Stimulated activated CD4-positive, alpha-beta T cell treated with anti-CD3 and anti-CD28 coated beads, TNF-alpha, amount 100 ng/mL, for 1 hour (primary cell): ENCODE measurements at regions not wholly inside any gene's neighbourhood (a gene's known extent, or its start where the extent isn't known, plus 50 kb on each side); places are given as distances from the start of the nearest gene placed in this dataset.
"Not testable (repeated sequence)": the region's sequence is repeated elsewhere in the genome, so short reads cannot be mapped to it uniquely, and the experiment has no call there.

Source experiments
- DNase-seq, 3 donors: peaks; one replicate each; pipeline ENCODE4 v3.0.0-alpha.2; 2020; ENCODE audit warnings: low read depth in 3 of 3, low spot score in 1 of 3

DNA sequence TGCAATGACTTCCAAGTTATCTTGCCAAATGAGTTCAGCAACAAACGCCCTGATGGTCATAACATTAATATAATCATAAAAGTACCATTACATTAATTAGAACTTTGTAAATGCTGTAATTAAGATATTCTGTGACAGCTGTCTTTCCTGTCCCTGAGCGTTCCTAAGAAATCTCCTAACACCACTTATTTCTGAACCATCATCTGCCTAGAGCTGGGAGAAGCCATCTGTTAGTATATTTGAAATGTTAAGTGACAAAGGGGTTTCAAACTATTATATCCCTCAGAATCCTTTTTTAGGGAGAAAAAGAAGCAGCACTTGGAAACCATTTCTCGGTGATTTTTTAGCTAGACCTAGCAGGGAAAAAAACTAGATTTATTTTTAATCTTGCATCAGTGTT, 657.5 kb downstream of the FAM181B start:
- DNase-seq = no peak

DNA sequence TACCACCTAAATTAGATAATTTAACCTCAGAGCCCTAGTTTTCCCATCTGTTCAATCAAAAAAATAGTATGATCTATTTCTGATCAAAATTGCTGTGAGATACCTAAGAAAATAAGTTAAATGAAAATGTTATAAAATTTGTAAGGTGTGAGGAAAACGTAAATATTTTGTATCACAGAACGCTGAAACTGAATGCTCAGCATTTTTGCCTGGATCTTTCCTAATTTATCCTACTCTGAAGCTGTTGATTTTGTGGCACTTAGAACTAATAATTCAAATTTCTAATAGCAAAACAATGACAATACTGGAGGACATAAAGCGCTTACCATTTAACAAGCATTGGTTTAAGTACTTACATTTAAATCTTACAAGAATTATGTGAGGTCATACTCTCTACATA, 674.2 kb downstream of the FAM181B start:
- DNase-seq = no peak

DNA sequence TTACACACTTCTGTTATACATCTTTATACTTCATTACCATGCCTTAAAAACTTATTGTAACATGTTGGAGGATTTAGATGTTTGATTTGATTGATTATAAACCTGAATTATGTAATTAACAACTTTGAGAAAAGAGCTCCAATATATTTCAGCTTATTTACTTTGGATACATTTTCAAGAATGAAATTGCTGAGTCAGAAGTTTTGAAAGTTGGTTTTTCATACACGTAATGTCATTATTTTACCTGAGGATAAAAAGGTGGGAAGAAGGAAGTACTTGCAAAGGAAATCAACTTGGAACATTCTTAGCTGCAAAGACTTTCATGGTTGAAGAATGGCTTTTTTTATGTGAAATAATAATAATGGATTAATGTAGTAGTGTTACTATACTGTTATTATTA, 677.2 kb downstream of the FAM181B start:
- DNase-seq = no peak

DNA sequence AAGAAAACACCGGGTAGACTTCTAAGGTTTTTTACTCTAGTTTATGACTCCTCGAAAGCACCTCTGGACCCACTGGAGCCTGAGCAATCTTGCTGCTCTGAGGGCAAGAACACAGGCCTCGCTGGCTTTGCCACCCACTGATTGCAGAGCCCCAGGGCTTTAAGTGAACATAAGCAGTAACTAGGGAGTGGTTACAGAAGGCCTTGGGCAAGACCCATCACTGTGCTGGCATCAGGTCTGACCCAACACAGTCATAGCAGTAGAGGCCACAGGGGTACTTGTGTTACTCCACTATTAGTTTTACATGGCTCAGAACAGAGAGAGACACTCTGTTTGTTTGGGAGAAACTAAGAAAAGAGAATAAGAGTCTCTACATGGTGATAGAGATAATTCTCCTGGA, 684.5 kb downstream of the FAM181B start:
- DNase-seq = no peak

DNA sequence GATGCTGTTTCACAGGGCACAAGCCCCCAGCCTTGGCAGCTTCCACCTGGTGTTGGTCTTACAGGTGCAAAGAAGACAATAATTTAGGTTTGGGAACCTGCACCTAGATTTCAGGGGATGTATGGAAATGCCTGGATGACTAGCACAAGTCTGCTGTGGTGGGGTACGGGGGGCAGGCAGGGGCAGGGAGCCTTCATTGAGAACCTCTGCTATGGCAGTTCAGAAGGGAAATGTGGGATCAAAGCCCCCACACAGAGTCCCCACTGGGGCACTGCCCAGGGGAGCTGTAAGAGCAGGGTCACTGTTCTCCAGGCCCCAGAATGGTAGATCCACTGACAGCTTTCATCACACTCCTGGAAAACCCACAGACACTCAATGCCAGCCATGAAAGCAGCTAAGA, 686.5 kb downstream of the FAM181B start:
- DNase-seq = no peak

DNA sequence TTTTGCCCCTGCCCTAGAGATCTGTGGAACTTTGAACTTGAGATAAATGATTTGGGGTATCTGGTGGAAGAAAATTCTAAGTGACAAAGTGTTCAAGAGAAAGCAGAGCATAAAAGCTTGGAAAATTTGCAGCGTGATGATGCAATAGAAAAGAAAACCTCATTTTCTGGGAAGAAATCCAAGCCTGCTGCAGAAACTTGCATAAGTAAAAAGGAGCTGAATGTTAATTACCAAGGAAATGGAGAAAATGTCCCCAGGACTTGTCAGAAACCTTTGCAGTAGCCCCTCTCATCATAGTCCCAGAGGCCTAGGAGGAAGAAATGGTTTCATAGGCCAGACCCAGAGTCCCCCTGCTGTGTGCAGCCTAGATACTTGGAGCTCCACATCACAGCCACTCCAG, 686.9 kb downstream of the FAM181B start:
- DNase-seq = no peak

DNA sequence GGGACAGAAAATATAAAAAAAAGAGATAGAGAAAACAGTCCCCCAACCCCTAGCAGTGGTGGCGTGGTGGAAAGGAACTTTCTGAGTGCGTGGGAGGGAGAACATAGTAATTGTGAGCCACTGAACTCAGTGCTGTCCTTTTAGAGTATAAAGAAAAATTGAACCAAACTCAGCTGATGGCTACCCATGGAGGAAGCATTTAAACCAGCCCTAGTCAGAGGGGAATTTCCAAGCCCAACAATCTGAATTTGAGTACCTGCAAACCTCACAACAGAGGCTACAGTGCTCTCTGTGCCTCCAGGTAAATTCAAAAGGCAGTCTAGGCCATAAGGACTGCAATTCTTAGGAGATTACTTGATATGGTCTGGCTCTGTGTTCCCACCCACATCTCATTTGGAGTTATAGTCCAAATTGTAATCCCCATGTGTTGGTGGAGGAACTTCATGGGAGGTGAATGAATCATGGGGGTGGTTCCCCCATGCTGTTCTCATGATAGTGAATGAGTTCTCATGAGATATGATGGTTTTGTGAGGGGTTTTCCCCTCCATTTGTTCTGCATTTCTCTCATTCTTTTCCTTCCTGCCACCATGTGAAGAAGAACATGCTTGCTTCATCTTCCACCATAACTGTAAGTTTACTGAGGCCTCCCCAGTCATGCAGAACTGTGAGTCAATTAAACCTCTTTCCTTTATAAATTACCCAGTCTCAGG, 687.8 kb downstream of the FAM181B start:
- DNase-seq = no peak

DNA sequence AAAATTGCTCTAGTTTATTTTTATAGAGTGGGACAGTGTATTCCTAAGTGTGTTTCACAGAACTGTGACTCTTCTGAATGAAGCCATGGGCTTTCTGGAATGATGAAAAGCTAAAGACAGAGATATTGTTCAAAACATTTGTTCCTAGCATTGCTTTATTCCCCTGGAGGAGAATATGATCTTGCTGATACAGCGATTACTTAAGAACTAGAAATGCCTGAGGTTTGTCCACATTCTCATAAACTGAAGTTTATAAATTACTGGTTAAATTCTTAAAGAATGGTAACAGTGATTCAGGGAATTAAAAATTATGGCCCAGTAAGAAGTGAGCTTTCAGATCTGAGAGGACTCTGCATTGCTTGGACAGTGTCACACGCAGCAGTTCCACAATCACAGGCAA, 690.3 kb downstream of the FAM181B start:
- no peak for DNase-seq

DNA sequence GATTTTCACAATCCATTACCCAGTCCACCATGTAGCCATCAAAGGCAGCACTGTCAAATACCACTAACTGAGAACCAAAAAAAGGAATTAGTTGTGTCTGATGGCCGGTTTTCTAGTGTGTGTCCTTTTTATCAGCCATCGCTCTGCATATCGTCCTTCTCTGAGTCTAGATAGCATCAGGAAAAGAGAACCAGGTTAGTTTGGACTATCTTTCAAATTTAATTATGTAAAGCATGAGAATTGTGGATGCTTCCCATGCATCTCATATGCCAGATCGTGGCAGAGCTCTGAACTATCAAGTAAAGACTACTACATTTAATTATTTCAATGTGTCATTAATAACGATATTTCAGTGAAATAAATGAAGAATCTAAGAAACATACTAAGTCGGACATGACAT, 691.9 kb downstream of the FAM181B start:
- DNase-seq = no peak

DNA sequence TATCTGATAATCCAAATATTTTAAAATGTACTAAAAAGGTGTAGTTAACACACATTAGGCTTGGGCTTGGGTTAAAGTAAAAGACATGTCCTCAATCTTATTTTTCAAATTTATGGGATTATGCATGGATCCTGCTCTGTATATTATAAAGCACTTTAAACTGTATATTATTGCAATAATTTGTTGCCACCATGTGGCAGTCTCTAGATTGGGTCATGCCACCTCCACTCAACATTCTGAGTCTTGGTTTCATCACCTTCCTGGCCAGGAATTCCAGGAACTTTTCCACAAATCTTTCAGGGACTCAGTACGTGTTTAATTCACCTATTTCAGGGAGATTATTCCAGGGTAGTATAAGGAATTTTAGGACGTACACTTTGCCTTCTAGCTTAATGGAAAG, 695.5 kb downstream of the FAM181B start:
- DNase-seq = no peak

DNA sequence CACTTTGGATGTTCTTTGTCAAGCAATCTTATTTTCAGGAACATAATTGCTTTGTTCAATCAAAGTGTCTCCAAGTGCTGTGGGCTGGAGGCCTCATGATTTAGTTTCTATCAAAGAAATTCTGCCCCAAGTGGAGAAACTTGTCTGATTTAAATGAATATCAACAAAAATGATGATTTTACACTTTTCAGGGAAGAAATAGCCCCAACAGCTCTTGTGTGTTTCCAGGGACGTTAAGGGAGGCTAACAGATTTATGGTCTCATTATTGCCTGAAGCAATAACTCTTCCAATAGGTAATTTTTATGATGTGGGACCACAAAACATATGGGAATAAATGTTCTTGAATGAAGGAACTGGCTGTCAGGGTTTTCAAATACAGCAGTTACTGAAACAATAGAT, 699.1 kb downstream of the FAM181B start:
- DNase-seq = no peak

DNA sequence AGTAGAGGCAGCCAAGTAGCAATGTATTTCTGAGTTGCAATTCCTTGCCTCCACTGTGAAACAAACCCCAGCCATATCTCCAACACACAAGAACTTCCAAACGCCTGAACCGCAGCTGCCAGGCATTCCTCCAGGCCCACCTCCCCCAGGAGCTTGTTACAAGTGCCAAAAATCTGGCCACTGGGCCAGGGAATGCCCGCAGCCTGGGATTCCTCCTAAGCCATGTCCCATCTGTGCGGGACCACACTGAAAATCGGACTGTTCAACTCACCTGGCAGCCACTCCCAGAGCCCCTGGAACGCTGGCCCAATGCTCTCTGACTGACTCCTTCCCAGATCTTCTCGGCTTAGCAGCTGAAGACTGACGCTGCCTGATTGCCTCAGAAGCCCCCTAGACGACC, 706.3 kb downstream of the FAM181B start:
- DNase-seq = not testable (repeated sequence)

DNA sequence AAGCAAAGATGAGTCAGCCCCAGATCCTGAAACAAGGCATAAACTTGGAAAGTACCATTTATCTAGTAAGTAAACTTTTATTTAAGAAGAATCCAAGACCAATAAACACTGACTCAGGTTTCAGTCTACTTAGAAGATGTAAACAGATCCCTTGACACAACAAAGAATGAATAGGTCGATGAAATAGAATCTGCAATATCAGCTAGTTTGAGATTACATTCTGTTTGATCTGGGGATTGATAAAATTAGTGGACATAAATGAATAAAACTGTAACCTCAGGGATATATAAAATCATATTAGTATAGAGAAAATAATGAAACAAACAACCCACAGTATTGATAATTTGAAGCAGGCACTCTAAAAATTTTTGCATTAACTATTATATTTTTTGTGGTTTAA, 708.9 kb downstream of the FAM181B start:
- DNase-seq = no peak

DNA sequence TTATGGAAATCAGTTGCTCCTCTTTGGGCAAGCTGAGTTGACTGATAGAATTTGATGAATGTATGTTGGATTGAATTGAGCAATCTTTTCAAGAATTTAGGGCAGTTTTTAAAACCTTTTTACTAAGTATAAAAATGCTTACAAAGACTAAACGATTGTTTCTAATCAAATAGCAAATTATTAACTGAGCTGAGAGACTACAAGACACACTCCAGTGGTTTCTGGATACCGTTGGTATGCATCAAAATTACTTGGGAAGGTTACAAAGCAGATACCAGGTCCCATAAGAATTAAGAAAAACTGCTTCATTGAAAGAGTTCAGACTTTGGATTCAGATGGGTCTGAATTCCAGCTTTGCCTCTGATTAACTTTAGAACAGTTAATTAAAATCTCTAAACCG, 721.4 kb downstream of the FAM181B start:
- no peak for DNase-seq

DNA sequence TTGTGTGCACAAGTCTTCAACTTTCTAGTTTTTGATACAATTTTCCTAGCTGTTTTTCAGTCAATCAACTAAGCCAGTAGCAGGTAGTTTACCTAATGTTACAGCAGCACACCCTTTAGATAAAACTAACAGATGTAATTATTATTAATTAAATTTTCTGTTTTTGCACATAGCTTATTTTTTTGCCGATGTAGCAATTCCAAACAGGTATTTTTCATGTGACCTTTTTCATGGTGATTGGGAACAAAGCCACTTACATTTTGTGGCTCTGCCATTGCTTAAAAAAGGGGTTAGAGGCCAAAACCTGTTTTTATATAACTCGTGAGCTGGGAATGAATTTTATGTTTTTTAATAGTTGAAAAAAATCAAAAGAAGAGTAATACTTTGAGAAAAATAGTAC, 724.5 kb downstream of the FAM181B start:
- no peak for DNase-seq

DNA sequence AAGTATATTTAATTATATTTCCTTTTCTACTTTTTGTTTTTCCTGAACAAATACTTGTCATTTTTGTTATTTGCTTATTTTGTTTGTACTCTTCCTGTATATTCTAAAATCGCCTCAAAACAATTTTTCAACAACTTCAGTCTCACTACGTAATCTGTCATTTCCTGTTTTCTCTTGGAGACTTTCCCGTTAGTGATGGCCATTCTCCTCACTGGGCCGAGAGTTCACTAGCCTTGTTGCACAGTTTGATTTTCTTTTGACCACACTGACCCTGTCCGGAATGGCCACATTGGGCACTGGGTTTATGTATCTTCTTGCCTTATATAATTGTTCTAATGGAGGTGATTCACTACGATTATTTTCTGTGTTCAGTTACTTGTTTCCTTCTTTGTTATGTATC, 726.1 kb downstream of the FAM181B start:
- no peak for DNase-seq

DNA sequence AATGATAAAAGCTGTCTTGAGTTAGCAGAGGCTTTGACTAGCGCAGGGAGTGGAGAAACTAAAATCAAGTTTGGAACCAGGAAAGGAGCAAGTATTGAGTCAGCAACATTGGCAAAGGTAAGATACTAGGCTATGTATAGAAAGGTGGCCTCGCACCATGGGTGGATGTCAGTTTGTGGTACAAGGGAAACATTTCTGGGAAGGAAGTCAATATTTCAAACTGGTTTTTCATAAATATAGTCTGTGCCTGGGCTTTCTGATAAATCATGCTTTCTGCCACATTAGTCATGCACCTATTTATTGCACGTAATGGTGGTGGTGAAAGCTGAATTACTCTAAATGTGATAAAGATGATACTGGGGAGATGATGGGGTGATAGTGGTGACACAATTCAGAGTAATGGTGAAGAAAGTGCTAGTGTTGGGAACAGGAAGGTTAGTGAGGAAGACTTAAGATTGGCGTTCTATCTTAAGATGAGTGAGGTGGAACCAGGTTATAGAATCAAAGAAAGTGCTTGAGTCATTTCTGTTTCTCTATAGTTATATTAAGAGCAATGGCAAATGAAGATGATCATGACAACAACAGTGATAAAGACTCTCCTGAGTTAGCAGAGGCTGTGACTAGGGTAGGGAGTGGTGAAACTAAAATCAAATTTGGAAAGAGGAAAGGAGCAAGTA, 729.0 kb downstream of the FAM181B start:
- DNase-seq = no peak

DNA sequence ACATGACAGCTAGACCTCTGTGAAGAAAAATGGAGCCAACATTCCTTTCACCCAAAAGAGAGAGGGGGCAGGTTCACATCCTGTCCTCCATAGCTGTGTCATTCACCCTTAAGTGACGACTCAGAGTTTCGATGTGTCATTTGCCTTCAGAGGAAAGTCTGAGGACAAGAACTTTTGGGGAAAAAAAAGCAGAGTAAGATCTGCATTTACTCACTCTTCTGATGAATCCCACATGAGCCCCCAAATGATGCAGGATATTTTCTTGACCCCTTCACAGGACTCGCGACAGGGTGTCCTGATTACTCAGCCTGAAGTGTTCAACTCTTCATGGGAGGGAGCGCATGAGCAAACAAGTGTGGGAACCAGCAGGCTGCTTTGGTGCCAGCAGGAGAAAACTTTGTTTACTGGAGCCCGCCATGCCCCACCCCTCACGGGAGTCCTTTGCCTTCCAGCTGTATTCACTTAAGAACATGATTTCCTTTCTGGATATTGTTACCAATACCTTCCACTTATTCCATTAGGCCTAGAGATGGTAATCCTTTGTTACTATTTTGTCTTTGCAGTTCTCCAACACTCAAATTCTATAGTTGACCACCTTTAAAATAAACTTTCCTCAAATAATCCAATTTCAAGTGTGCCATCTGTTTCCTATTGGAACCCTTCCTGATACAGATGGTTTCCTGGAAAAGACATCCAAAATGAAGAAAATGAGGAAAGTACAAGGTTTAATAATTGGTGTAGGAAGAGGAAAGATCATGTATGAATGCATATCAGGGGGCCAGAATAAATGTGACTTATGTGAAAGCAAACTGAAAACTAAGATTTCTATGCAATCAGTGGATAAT, 729.8 kb downstream of the FAM181B start:
- DNase-seq = no peak

DNA sequence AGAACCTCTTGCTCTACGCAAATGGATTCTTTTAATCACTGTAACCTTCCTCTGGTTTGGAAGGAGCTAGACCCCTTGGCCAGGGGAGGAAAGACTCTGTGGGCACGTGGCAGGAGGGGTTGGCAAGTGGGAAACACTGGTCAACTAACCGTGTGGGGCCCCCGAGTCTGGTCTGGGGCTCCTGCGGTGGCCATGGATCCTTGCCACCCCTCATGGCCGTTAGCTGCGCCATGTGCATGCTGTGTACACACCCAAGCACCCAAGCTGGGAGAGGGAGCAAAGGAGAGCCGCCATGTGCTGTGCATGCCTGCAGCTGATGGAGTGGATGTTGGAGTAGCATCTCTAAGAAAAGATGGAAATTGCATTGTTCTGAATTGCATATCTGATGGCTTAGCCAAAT, 730.6 kb downstream of the FAM181B start:
- no peak for DNase-seq

DNA sequence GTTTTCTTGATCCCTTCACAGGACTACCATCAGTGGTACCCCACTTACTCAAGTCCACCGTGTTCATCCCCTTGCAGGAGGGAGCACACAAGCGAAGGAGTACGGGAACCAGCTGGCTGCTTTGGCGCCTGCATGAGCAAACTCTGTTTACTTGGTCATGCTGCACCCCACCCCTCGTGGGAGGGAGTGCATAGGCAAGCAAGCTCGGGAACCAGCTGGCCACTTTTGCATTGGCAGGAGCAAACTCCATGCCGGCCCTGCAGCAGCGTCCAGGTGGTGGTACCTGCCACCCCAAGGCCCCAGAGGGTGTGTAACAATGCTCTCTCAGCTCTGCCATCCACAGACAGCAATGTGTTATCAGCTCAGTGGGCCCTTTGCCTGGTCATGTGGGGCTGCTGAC, 737.8 kb downstream of the FAM181B start:
- no peak for DNase-seq

DNA sequence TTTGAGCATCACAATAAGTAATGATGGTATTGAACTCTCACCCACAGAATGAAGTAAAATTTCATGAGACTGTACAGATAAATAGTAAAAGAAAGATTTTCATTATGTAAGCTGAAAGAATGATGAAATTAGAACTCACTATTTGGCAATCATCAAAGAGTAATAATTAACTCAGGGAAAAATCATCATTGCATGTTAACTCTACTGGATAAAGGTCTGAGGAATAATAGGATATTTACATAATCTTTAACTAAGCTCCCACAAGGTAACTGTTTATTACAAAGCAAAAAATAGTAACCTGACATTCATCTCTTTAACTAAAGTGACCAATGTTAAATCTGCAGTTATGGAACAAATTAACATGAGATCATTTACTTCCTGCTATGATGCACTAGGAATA, 739.9 kb downstream of the FAM181B start:
- DNase-seq = no peak
